RWPE2 (cell line): ENCODE measurements at regions not wholly inside any gene's neighbourhood (a gene's known extent, or its start where the extent isn't known, plus 50 kb on each side); places are given as distances from the start of the nearest gene placed in this dataset.
"Not testable (repeated sequence)": the region's sequence is repeated elsewhere in the genome, so short reads cannot be mapped to it uniquely, and the experiment has no call there.

Experiments
- ATAC-seq: fragments of 200-7000 bp; cut with Tn5 transposase; 3 replicates; pipeline ENCODE4 v1.9.1; 2021; ENCODE audit warnings: low read depth
- DNase-seq: peaks from one replicate; pipeline ENCODE4 v3.0.0-alpha.2; 2020; ENCODE audit warnings: low spot score
- H3K27ac ChIP-seq: fragments of 450-650 bp; 2 replicates; pipeline ENCODE4 v1.5.1; 2017; ENCODE audit warnings: mild to moderate bottlenecking; ENCODE audit not compliant: poor library complexity, severe bottlenecking
- H3K27me3 ChIP-seq: fragments of 250-450 bp; sonication (Bioruptor Pico); 2 replicates; pipeline ENCODE4 v1.5.1; 2021; ENCODE audit warnings: mild to moderate bottlenecking, moderate library complexity; ENCODE audit not compliant: insufficient read depth, poor library complexity, severe bottlenecking
- H3K36me3 ChIP-seq: fragments of 250-450 bp; sonication (Bioruptor Pico); 2 replicates; pipeline ENCODE4 v1.5.1; 2020; ENCODE audit warnings: low read depth, mild to moderate bottlenecking, moderate library complexity
- H3K4me1 ChIP-seq: fragments of 250-450 bp; sonication (Bioruptor Pico); 2 replicates; pipeline ENCODE4 v1.5.1; 2021; ENCODE audit warnings: mild to moderate bottlenecking, moderate library complexity; ENCODE audit not compliant: insufficient read depth, poor library complexity, severe bottlenecking
- H3K4me3 ChIP-seq: fragments of 250-450 bp; sonication (Bioruptor Pico); 2 replicates; pipeline ENCODE4 v1.5.1; 2021; ENCODE audit warnings: mild to moderate bottlenecking, moderate library complexity; ENCODE audit not compliant: severe bottlenecking
- H3K9me3 ChIP-seq: fragments of 250-450 bp; sonication (Bioruptor Pico); 2 replicates; pipeline ENCODE4 v1.5.1; 2021; ENCODE audit warnings: mild to moderate bottlenecking, moderate library complexity; ENCODE audit not compliant: severe bottlenecking
- TF ChIP-seq, protein P1 (sequence below): fragments of 450-650 bp; IDR thresholded peaks from one replicate; pipeline ENCODE4 v1.5.1; 2017; ENCODE audit warnings: mild to moderate bottlenecking, moderate library complexity; ENCODE audit not compliant: poor library complexity, severe bottlenecking

DNA sequence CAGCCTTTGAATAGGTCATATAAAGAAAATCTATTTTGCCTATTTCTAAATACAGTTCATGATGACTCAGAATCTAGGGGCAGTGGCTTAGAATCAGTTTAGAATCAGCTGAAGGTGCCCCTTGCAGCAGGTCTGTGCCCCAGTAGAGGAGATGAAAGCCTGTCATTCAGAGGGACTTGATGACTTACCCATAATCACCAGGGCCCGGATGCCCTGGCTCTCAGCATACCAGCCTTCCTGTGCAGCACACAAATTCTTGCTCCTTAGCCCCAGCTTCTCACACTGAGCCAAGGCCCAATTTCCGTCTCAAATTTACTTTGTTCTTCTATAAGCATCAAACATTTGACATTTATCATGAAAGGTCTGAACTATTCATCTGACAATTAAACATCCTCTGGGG is 83.2 kb upstream of the EOMES start:
- H3K36me3 ChIP-seq: no peaks in the 10 kb centered on the region
- H3K4me3 ChIP-seq: no peak overlapping the region
- TF ChIP-seq, protein P1, sequence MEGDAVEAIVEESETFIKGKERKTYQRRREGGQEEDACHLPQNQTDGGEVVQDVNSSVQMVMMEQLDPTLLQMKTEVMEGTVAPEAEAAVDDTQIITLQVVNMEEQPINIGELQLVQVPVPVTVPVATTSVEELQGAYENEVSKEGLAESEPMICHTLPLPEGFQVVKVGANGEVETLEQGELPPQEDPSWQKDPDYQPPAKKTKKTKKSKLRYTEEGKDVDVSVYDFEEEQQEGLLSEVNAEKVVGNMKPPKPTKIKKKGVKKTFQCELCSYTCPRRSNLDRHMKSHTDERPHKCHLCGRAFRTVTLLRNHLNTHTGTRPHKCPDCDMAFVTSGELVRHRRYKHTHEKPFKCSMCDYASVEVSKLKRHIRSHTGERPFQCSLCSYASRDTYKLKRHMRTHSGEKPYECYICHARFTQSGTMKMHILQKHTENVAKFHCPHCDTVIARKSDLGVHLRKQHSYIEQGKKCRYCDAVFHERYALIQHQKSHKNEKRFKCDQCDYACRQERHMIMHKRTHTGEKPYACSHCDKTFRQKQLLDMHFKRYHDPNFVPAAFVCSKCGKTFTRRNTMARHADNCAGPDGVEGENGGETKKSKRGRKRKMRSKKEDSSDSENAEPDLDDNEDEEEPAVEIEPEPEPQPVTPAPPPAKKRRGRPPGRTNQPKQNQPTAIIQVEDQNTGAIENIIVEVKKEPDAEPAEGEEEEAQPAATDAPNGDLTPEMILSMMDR: no peak
- DNase-seq: no peak
- no peaks in the 10 kb centered on the region for H3K9me3 ChIP-seq
- H3K27me3 ChIP-seq: no peaks in the 10 kb centered on the region
- no peaks in the 10 kb centered on the region for H3K4me1 ChIP-seq
- ATAC-seq: no peak
- no peak overlapping the region for H3K27ac ChIP-seq

DNA sequence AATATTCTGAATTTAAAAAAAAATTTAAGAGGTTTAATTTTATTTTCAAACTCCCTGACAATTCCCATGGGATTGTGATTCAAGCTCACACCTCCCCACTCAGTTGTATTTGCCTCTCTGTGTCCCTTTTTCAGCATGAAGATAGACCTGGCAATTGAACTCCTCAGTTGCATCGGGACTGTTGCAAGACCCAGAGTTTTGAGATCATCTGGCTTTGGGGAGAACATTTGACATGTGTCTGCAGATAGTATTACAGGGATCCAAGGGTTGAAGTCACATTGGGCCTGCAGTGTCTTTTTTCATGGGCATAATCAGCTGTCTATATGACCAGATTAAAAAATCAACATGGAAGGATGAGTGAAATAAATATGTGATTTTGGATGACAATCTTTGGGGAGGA is 91.1 kb upstream of the EOMES start:
- no peaks in the 10 kb centered on the region for H3K27me3 ChIP-seq
- DNase-seq: no peak
- H3K9me3 ChIP-seq: no peaks in the 10 kb centered on the region
- H3K36me3 ChIP-seq: no peaks in the 10 kb centered on the region
- no peak for ATAC-seq
- no peaks in the 10 kb centered on the region for H3K4me1 ChIP-seq
- TF ChIP-seq, protein P1: no peak
- H3K27ac ChIP-seq: no peak overlapping the region
- no peak overlapping the region for H3K4me3 ChIP-seq

DNA sequence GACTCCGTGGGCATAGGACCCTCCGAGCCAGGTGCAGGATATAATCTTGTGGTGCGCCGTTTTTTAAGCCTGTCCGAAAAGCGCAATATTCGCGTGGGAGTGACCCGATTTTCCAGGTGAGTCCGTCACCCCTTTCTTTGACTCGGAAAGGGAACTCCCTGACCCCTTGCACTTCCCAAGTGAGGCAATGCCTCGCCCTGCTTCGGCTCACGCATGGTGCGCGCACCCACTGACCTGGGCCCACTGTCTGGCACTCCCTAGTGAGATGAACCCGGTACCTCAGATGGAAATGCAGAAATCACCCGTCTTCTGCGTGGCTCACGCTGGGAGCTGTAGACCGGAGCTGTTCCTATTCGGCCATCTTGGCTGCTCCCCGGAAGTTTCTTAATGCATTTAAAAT is 99.5 kb upstream of the EOMES start:
- not testable (repeated sequence) for H3K36me3 ChIP-seq, H3K9me3 ChIP-seq, ATAC-seq, H3K4me3 ChIP-seq, H3K4me1 ChIP-seq, H3K27ac ChIP-seq, DNase-seq, H3K27me3 ChIP-seq

DNA sequence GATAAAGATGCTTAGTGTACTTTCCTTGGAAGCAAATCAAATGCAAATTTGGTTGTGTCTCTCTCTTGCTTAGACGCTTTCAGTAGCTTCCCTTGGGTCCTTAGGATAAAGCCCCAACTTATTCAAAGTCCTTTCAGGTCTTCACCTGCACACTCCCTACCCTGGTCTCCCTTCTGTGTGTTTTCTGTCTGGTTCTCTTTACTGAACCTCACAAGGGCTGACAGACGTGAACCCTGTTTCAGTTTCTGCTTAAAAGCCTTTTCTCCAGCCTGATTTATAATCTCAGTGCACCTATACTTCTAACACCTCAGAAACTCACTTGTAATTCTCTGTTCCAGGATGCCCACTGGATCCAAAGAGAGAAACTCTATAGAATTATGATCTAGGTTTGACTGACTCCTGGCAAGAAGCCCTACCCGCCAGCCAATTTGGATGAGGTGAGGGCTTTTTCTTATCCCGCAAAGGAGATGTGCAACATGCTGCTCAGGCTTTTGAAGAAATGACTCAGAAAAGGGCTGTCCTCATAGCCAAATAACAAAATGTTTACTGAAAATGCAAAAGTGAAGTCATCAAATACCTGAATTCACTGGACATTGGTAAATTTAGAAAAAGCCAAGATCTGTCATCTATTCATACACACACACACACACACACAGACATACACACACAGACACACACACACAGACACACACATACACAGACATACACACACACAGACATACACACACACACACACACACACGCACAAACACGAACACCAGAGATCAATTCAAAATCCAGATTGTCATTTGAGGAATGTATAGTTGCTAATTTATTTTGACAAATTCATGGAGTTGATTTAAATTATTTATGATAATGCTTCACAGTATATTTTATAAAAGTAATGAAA is 102.4 kb upstream of the EOMES start:
- TF ChIP-seq, protein P1: no peak
- H3K4me3 ChIP-seq: no peak overlapping the region
- H3K36me3 ChIP-seq: no peaks in the 10 kb centered on the region
- H3K9me3 ChIP-seq: no peaks in the 10 kb centered on the region
- no peaks in the 10 kb centered on the region for H3K27me3 ChIP-seq
- DNase-seq (no peak), ATAC-seq (no peak)
- no peak overlapping the region for H3K27ac ChIP-seq
- H3K4me1 ChIP-seq: no peaks in the 10 kb centered on the region

DNA sequence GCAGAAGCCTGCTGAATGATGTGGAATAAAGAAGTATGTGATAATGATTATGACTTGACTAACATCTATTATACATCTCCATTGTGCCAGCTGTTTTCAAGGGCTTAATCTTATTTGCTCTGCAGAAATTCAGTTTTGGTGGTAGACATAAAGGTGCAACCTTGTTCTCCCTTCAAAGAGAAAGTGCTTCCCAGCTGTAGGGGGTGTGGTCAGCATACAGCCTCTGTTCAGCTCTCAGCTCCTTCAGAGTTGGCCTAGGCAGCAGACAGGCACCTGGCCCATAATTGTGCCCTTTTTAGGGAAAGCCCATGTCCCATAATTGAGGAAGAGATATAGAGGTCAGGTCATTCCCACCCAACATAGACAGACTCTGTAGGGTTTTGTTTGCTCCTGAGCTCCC is 104.3 kb upstream of the EOMES start:
- no peaks in the 10 kb centered on the region for H3K4me1 ChIP-seq
- H3K9me3 ChIP-seq: no peaks in the 10 kb centered on the region
- no peaks in the 10 kb centered on the region for H3K27me3 ChIP-seq
- TF ChIP-seq, protein P1: no peak
- no peaks in the 10 kb centered on the region for H3K36me3 ChIP-seq
- no peak overlapping the region for H3K27ac ChIP-seq
- no peak overlapping the region for H3K4me3 ChIP-seq
- no peak for DNase-seq
- no peak for ATAC-seq
